NT2/D1 (cell line): ENCODE measurements at regions not wholly inside any gene's neighbourhood (a gene's known extent, or its start where the extent isn't known, plus 50 kb on each side); places are given as distances from the start of the nearest gene placed in this dataset.

Experiments
- DNase-seq: peaks from one replicate; pipeline ENCODE4 v3.0.0-alpha.2; 2011; ENCODE audit warnings: low read depth, low spot score
- H3K27me3 ChIP-seq: 2 replicates; pipeline ENCODE4 v1.6.0; 2011; ENCODE audit warnings: mild to moderate bottlenecking; ENCODE audit not compliant: insufficient read length, insufficient read depth
- H3K36me3 ChIP-seq: 2 replicates; pipeline ENCODE4 v1.6.1; 2011; ENCODE audit warnings: mild to moderate bottlenecking, low read length, mixed read lengths; ENCODE audit not compliant: insufficient read depth, insufficient read length
- H3K4me1 ChIP-seq: 2 replicates; pipeline ENCODE4 v1.5.1; 2011; ENCODE audit not compliant: insufficient read depth, insufficient read length
- H3K4me3 ChIP-seq: 2 replicates; pipeline ENCODE4 v1.5.1; 2011; ENCODE audit warnings: low read depth; ENCODE audit not compliant: insufficient read length
- H3K9ac ChIP-seq: 2 replicates; pipeline ENCODE4 v1.6.0; 2011; ENCODE audit warnings: low read depth; ENCODE audit not compliant: insufficient read length
- H3K9me3 ChIP-seq: 2 replicates; pipeline ENCODE4 v1.5.1; 2011; ENCODE audit warnings: mild to moderate bottlenecking, low read length; ENCODE audit not compliant: insufficient read depth
- SUZ12 ChIP-seq: IDR thresholded peaks from 2 replicates; pipeline ENCODE4 v1.6.1; 2011; ENCODE audit not compliant: insufficient read length, insufficient read depth; ENCODE audit errors: extremely low read depth
- YY1 ChIP-seq: IDR thresholded peaks from 2 replicates; pipeline ENCODE4 v1.6.1; 2011; ENCODE audit not compliant: insufficient read length, insufficient read depth
- ZNF274 ChIP-seq: IDR thresholded peaks from 2 replicates; pipeline ENCODE4 v1.6.1; 2011; ENCODE audit warnings: mild to moderate bottlenecking, low read depth, low read length

- Histone ChIP-seq H3K36me3 (no peaks in the 10 kb centered on the region), H3K4me1 (no peaks in the 10 kb centered on the region), H3K27me3 (no peaks in the 10 kb centered on the region), H3K9ac (no peak overlapping the region), H3K9me3 (0 out of 2 replicates have a peak, but pooled peaks cover 2% of the 10 kb centered on the region), H3K4me3 (no peak overlapping the region)
- TF ChIP-seq SUZ12 (no peak), ZNF274 (no peak), YY1 (no peak)
- DNase-seq: no peak
Measured at GRCh38 chr3:177318559-177318958, 121.3 kb upstream of the TBL1XR1 start.

DNA sequence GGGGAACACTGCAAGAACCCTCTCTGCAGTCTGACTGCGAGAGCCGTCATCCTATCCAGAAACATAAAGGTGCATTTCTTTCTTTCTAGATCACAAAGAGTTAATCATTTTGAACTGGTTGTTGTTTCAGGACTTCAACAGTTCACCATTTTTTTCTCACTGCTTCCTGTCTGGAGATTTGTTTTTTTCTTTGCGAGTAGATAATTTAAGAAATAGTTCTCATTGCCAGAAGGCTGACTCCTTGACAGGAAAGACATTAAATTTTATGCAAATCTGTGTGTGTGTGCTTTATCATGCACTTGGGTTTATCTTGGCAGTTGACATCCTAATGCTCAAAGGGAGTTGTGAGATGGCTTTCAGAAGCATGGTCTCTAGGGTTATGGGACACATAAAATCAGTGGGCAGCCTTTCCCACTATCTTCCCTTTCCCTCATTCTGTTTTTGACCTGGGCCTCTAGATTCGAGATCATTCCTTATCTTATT is 123.5 kb upstream of the TBL1XR1 start:
- no peak overlapping the region for H3K9ac ChIP-seq
- H3K4me1 ChIP-seq: no peaks in the 10 kb centered on the region
- TF ChIP-seq SUZ12 (no peak), YY1 (no peak), ZNF274 (no peak)
- no peak overlapping the region for H3K4me3 ChIP-seq
- no peaks in the 10 kb centered on the region for H3K36me3 ChIP-seq
- DNase-seq: no peak
- no peaks in the 10 kb centered on the region for H3K27me3 ChIP-seq
- H3K9me3 ChIP-seq: 0 out of 2 replicates have a peak, but pooled peaks cover 4% of the 10 kb centered on the region

GRCh38 chr3:177321819-177322218 is 124.5 kb upstream of the TBL1XR1 start:
- Histone ChIP-seq H3K36me3 (no peaks in the 10 kb centered on the region), H3K9ac (no peak overlapping the region), H3K9me3 (0 out of 2 replicates have a peak, but pooled peaks cover 4% of the 10 kb centered on the region), H3K4me3 (no peak overlapping the region), H3K4me1 (no peaks in the 10 kb centered on the region), H3K27me3 (no peaks in the 10 kb centered on the region)
- no peak for DNase-seq
- TF ChIP-seq ZNF274 (no peak), YY1 (no peak), SUZ12 (no peak)

- TF ChIP-seq YY1 (no peak), ZNF274 (no peak), SUZ12 (no peak)
- Histone ChIP-seq H3K9me3 (0 out of 2 replicates have a peak, but pooled peaks cover 4% of the 10 kb centered on the region), H3K36me3 (no peaks in the 10 kb centered on the region), H3K27me3 (no peaks in the 10 kb centered on the region), H3K4me3 (no peak overlapping the region), H3K9ac (no peak overlapping the region), H3K4me1 (no peaks in the 10 kb centered on the region)
- DNase-seq: no peak
Measured at GRCh38 chr3:177322881-177323280, 125.6 kb upstream of the TBL1XR1 start.

DNA sequence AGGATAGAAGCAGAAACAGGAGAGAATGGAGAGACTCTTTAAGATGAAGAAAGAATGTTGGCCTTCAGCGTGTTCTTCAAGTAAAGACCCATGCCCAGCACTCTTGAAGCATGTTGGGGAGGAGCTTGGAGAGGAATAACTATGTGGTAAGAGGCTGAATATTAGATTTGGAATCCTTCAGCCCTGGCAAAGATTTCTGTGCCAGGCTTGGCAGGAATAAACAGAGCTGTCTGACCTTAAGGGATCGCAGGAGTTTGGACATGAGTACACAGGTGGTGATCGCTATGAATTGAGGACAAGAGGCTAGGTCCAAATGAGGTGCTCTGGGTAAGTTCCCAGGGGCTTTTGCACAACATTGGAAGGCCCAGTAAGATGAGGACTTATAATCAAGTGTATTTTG is 132.6 kb upstream of the TBL1XR1 start:
- H3K4me1 ChIP-seq: no peaks in the 10 kb centered on the region
- H3K4me3 ChIP-seq: no peak overlapping the region
- H3K36me3 ChIP-seq: no peaks in the 10 kb centered on the region
- H3K27me3 ChIP-seq: no peaks in the 10 kb centered on the region
- TF ChIP-seq YY1 (no peak), SUZ12 (no peak), ZNF274 (no peak)
- no peaks in the 10 kb centered on the region for H3K9me3 ChIP-seq
- DNase-seq: no peak
- no peak overlapping the region for H3K9ac ChIP-seq

- Histone ChIP-seq H3K9me3 (no peaks in the 10 kb centered on the region), H3K4me1 (no peaks in the 10 kb centered on the region), H3K27me3 (no peaks in the 10 kb centered on the region), H3K9ac (no peak overlapping the region), H3K4me3 (no peak overlapping the region), H3K36me3 (no peaks in the 10 kb centered on the region)
- no peak for DNase-seq
- no peak for TF ChIP-seq ZNF274
Measured at GRCh38 chr3:177330779-177331178, 133.5 kb upstream of the TBL1XR1 start.

DNA sequence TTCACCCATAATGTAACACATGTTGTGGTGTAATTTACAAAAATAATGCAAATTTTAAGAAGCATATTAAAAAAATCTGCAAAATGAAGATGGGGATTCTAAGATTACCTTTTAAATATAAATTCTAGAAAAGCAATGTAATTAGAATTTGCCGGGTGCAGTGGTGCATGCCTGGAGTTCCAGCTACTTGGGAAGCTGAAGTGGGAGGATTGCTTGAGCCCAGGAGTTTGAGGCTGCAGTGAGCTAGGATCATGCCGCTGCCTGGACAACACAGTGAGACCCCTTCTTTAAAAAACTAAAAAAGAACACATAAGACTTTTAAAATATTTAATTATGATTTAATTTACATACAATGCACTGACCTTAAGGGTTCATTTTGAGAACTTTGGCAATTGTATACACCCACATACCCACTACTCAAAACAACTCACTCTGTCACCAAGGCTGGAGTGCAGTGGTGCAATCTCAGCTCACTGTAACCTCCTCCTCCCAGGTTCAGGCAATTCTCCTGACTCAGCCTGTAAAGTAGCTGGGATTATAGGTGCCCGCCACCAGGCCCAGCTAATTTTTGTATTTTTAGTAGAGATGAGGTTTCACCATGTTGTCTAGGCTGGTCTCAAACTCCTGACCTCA is 134.0 kb upstream of the TBL1XR1 start:
- no peak for TF ChIP-seq SUZ12
- TF ChIP-seq ZNF274: no peak
- no peak for TF ChIP-seq YY1
- Histone ChIP-seq H3K4me1 (no peaks in the 10 kb centered on the region), H3K27me3 (no peaks in the 10 kb centered on the region), H3K4me3 (no peak overlapping the region), H3K9me3 (no peaks in the 10 kb centered on the region), H3K36me3 (no peaks in the 10 kb centered on the region), H3K9ac (no peak overlapping the region)
- DNase-seq: no peak

- no peaks in the 10 kb centered on the region for H3K9me3 ChIP-seq
- H3K4me1 ChIP-seq: no peaks in the 10 kb centered on the region
- H3K9ac ChIP-seq: no peak overlapping the region
- H3K27me3 ChIP-seq: no peaks in the 10 kb centered on the region
- no peaks in the 10 kb centered on the region for H3K36me3 ChIP-seq
- no peak for DNase-seq
- TF ChIP-seq ZNF274 (no peak), YY1 (no peak), SUZ12 (no peak)
- H3K4me3 ChIP-seq: no peak overlapping the region
Measured at GRCh38 chr3:177332955-177333354, 135.7 kb upstream of the TBL1XR1 start.
